Osteoblast (primary cell): ENCODE measurements at regions not wholly inside any gene's neighbourhood (a gene's known extent, or its start where the extent isn't known, plus 50 kb on each side); places are given as distances from the start of the nearest gene placed in this dataset.

Source experiments
- DNase-seq: peaks from one replicate; pipeline ENCODE4 v3.0.0; 2011; ENCODE audit warnings: low spot score, mixed read lengths; ENCODE audit not compliant: insufficient read length; ENCODE audit errors: missing footprints
- H2AFZ ChIP-seq: 2 replicates; pipeline ENCODE4 v1.6.0; 2011; ENCODE audit warnings: mild to moderate bottlenecking, low read length
- H3K27ac ChIP-seq: 2 replicates; pipeline ENCODE4 v1.5.1; 2011; ENCODE audit warnings: mild to moderate bottlenecking, low read depth, low read length, moderate library complexity
- H3K27me3 ChIP-seq: 2 replicates; pipeline ENCODE4 v1.6.0; 2012; ENCODE audit warnings: mild to moderate bottlenecking, control low read depth, inconsistent platforms, low read length, moderate library complexity; ENCODE audit not compliant: insufficient read depth
- H3K36me3 ChIP-seq: 2 replicates; pipeline ENCODE4 v1.5.1; 2011; ENCODE audit warnings: mild to moderate bottlenecking, low read length, control low read depth, moderate library complexity; ENCODE audit not compliant: insufficient read depth
- H3K4me1 ChIP-seq: 2 replicates; pipeline ENCODE4 v1.5.1; 2011; ENCODE audit warnings: mild to moderate bottlenecking, low read length, control low read depth, moderate library complexity; ENCODE audit not compliant: insufficient read depth
- H3K4me2 ChIP-seq: 2 replicates; pipeline ENCODE4 v1.6.0; 2011; ENCODE audit warnings: mild to moderate bottlenecking, low read length; ENCODE audit not compliant: insufficient read depth
- H3K4me3 ChIP-seq: fragments of 200-600 bp; sonication (generic); 3 replicates; pipeline ENCODE4 v1.5.1; 2012; ENCODE audit warnings: mild to moderate bottlenecking, low read length, inconsistent platforms; ENCODE audit not compliant: insufficient read depth
- H3K79me2 ChIP-seq: 2 replicates; pipeline ENCODE4 v1.6.0; 2012; ENCODE audit warnings: mild to moderate bottlenecking, low read length, control low read depth, inconsistent platforms; ENCODE audit not compliant: insufficient read depth
- H3K9me3 ChIP-seq: 2 replicates; pipeline ENCODE4 v1.5.1; 2011; ENCODE audit warnings: low read depth, low read length, control low read depth
- H4K20me1 ChIP-seq: 2 replicates; pipeline ENCODE4 v1.6.0; 2012; ENCODE audit warnings: mild to moderate bottlenecking, low read length, control low read depth; ENCODE audit not compliant: insufficient read depth
- CTCF ChIP-seq: IDR thresholded peaks from 2 replicates; pipeline ENCODE4 v1.5.1; 2011; ENCODE audit warnings: mild to moderate bottlenecking, low read depth, low read length, moderate library complexity; ENCODE audit errors: extremely low read depth

GRCh38 chr17:53129863-53130262, 692.9 kb upstream of the KIF2B start:
- no peaks in the 10 kb centered on the region for H3K27me3 ChIP-seq

GRCh38 chr17:53127331-53127730, 695.4 kb upstream of the KIF2B start:
- Histone ChIP-seq H3K4me3 (no peak overlapping the region), H3K36me3 (no peaks in the 10 kb centered on the region), H2AFZ (no peak overlapping the region), H3K27me3 (no peaks in the 10 kb centered on the region), H3K27ac (no peak overlapping the region), H3K79me2 (no peaks in the 10 kb centered on the region), H3K4me1 (no peaks in the 10 kb centered on the region), H3K9me3 (no peaks in the 10 kb centered on the region), H4K20me1 (no peaks in the 10 kb centered on the region), H3K4me2 (no peak overlapping the region)
- DNase-seq, result no peak
- TF ChIP-seq CTCF, result no peak

More at GRCh38 chr17:53129863-53130262, 692.9 kb upstream of the KIF2B start:
- no peak overlapping the region for H3K4me2 ChIP-seq
- H3K79me2 ChIP-seq, result no peaks in the 10 kb centered on the region
- TF ChIP-seq CTCF, result no peak
- H3K9me3 ChIP-seq, result peaks cover 4% of the 10 kb centered on the region
- H2AFZ ChIP-seq, result no peak overlapping the region
- H3K36me3 ChIP-seq, result no peaks in the 10 kb centered on the region
- DNase-seq, result no peak
- H3K4me3 ChIP-seq, result no peak overlapping the region
- H3K4me1 ChIP-seq, result no peaks in the 10 kb centered on the region
- no peaks in the 10 kb centered on the region for H4K20me1 ChIP-seq
- no peak overlapping the region for H3K27ac ChIP-seq

GRCh38 chr17:53122966-53123365, 699.8 kb upstream of the KIF2B start:
- H4K20me1 ChIP-seq, result no peaks in the 10 kb centered on the region
- no peak overlapping the region for H3K4me3 ChIP-seq
- no peaks in the 10 kb centered on the region for H3K27me3 ChIP-seq
- H3K36me3 ChIP-seq, result no peaks in the 10 kb centered on the region
- no peak overlapping the region for H3K4me2 ChIP-seq
- TF ChIP-seq CTCF, result no peak
- H3K4me1 ChIP-seq, result no peaks in the 10 kb centered on the region
- H3K79me2 ChIP-seq, result no peaks in the 10 kb centered on the region
- no peak overlapping the region for H3K27ac ChIP-seq
- no peak for DNase-seq
- H2AFZ ChIP-seq, result no peak overlapping the region
- H3K9me3 ChIP-seq, result no peaks in the 10 kb centered on the region

GRCh38 chr17:53119773-53120172, 703.0 kb upstream of the KIF2B start:
- H3K79me2 ChIP-seq, result no peaks in the 10 kb centered on the region
- H3K9me3 ChIP-seq, result no peaks in the 10 kb centered on the region
- TF ChIP-seq CTCF, result no peak
- H3K27ac ChIP-seq, result no peak overlapping the region
- H3K4me2 ChIP-seq, result no peak overlapping the region
- no peaks in the 10 kb centered on the region for H3K36me3 ChIP-seq
- H2AFZ ChIP-seq, result no peak overlapping the region
- no peak overlapping the region for H3K4me3 ChIP-seq
- no peaks in the 10 kb centered on the region for H4K20me1 ChIP-seq
- no peak for DNase-seq
- no peaks in the 10 kb centered on the region for H3K4me1 ChIP-seq
- H3K27me3 ChIP-seq, result no peaks in the 10 kb centered on the region
